ENCODE measurements at regions not wholly inside any gene's neighbourhood (a gene's known extent, or its start where the extent isn't known, plus 50 kb on each side); places are given as distances from the start of the nearest gene placed in this dataset.

DNA sequence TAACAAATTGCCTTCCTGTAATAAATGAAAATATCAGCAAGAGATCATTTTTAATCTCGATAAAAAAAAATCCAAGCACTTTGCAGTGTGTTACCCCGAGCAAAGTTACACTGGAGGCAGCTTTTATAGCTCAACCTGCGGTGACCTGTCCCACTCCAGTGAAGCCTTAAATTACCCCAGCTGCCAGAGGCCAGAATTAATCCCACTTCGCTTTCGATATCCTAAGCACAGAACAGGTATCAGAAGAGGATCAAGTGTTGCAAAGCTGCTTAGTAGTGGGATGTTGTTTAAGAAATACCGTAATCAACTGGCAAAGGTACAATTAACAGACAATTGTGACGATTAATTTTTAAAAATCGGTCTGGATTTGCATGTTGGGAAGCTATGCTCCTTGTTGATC is 314.0 kb downstream of the AGTPBP1 start:
- peaks cover 18% of the 10 kb centered on the region for H3K4me1 ChIP-seq (ENCODE audit: control insufficient read depth, insufficient read depth, low read length)
- no peak overlapping the region for H3K4me3 ChIP-seq (ENCODE audit: low read length)
- H3K9me3 ChIP-seq (replicated peaks; ENCODE audit: low read length), result no peaks in the 10 kb centered on the region
- no peak overlapping the region for H3K9ac ChIP-seq (ENCODE audit: low read depth, low read length)
- no peak overlapping the region for H3K4me2 ChIP-seq (ENCODE audit: low read length)
- no peaks in the 10 kb centered on the region for H3K27me3 ChIP-seq (ENCODE audit: control insufficient read depth, insufficient read depth, low read length)
- no peaks in the 10 kb centered on the region for H3K36me3 ChIP-seq (ENCODE audit: insufficient read depth, low read length)

DNA sequence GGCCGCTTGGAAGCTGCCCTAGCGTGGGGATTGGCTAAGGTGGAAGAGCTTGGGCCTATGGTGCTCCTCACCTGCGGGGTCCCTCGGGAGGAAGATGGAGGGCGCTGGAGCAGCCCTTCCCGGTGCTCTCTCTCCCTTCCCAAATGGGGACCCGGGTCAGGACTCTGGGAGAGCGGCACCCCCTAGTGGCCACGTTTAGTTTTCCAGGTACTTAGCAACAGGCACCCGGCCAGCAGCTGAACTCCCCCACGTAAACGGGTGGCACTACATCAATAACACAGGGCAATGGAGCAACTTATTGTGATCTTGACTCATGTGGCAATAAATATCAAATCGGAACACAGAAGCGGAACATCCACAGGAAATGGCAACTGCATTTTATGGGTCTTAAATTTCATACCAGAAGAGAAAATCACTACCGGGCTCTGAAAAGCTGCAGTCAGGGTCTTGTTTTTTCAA is 316.6 kb downstream of the AGTPBP1 start:
- Histone ChIP-seq H3K4me3 (ENCODE audit: low read length) (no peak overlapping the region), H3K4me1 (ENCODE audit: control insufficient read depth, insufficient read depth, low read length) (peaks cover 9% of the 10 kb centered on the region)

DNA sequence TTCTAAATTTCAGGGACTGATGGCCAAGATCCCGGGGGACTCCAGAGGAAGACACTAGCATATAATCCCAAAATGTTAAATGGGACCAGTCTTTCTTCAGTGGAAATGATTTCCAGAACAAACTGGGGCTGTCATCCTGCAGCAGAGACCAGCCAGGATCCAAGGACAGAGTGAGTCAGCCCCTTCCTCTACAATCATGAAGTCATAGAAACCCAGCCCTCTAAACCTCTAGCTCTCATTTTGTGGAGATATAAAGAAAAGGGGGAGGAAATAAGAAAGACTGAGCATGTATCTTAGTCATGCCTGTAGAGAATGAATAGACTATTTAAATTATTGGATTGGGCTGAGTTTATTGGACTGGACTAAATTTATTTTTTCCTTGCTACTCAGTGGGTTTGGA is 318.3 kb downstream of the AGTPBP1 start:
- no peaks in the 10 kb centered on the region for H3K36me3 ChIP-seq (ENCODE audit: insufficient read depth, low read length)
- H3K9me3 ChIP-seq (replicated peaks; ENCODE audit: low read length), result no peaks in the 10 kb centered on the region
- H3K27me3 ChIP-seq (ENCODE audit: control insufficient read depth, insufficient read depth, low read length), result no peaks in the 10 kb centered on the region
- peaks cover 9% of the 10 kb centered on the region for H3K4me1 ChIP-seq (ENCODE audit: control insufficient read depth, insufficient read depth, low read length)
- no peak overlapping the region for H3K4me3 ChIP-seq (ENCODE audit: low read length)
- H3K9ac ChIP-seq (ENCODE audit: low read depth, low read length), result no peak overlapping the region
- H3K4me2 ChIP-seq (ENCODE audit: low read length), result no peak overlapping the region

More for the DNA sequence above, 316.6 kb downstream of the AGTPBP1 start:
- Histone ChIP-seq H3K4me2 (ENCODE audit: low read length) (peak overlapping the region; percentile 17), H3K9ac (ENCODE audit: low read depth, low read length) (no peak overlapping the region), H3K9me3 (replicated peaks; ENCODE audit: low read length) (no peaks in the 10 kb centered on the region), H3K36me3 (ENCODE audit: insufficient read depth, low read length) (no peaks in the 10 kb centered on the region), H3K27me3 (ENCODE audit: control insufficient read depth, insufficient read depth, low read length) (no peaks in the 10 kb centered on the region)

DNA sequence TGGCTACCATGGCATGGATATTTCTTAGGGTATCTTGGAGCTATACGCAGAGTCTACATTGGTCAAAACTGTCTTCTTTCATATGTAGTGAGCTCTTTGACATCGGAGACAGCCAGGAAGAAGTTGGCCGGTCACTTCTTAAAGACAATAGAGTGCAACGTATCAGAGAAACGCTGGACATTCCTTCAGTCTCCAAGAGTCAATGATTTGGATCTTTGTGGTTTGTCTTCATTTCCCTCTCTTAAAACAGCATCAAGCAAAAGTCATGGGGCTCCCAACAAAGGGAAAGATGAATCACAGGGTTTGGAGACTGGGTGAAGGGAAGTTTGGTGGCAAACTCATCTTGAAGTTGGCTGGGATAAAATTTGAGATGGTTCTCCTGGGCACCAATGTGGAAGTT is 320.1 kb downstream of the AGTPBP1 start:
- Histone ChIP-seq H3K27me3 (ENCODE audit: control insufficient read depth, insufficient read depth, low read length) (no peaks in the 10 kb centered on the region), H3K4me2 (ENCODE audit: low read length) (no peak overlapping the region), H3K36me3 (ENCODE audit: insufficient read depth, low read length) (no peaks in the 10 kb centered on the region)

GRCh38 chr9:85420750-85421149 is 321.0 kb downstream of the AGTPBP1 start:
- Histone ChIP-seq H3K27me3 (ENCODE audit: control insufficient read depth, insufficient read depth, low read length) (no peaks in the 10 kb centered on the region), H3K9ac (ENCODE audit: low read depth, low read length) (no peak overlapping the region), H3K4me1 (ENCODE audit: control insufficient read depth, insufficient read depth, low read length) (peaks cover 5% of the 10 kb centered on the region), H3K36me3 (ENCODE audit: insufficient read depth, low read length) (no peaks in the 10 kb centered on the region), H3K4me2 (ENCODE audit: low read length) (no peak overlapping the region), H3K4me3 (ENCODE audit: low read length) (no peak overlapping the region), H3K9me3 (replicated peaks; ENCODE audit: low read length) (no peaks in the 10 kb centered on the region)

More for the DNA sequence above, 320.1 kb downstream of the AGTPBP1 start:
- no peak overlapping the region for H3K4me3 ChIP-seq (ENCODE audit: low read length)
- no peak overlapping the region for H3K9ac ChIP-seq (ENCODE audit: low read depth, low read length)
- H3K4me1 ChIP-seq (ENCODE audit: control insufficient read depth, insufficient read depth, low read length), result peaks cover 9% of the 10 kb centered on the region
- H3K9me3 ChIP-seq (replicated peaks; ENCODE audit: low read length), result no peaks in the 10 kb centered on the region

- no peaks in the 10 kb centered on the region for H3K36me3 ChIP-seq (ENCODE audit: insufficient read depth, low read length)
- no peak overlapping the region for H3K4me2 ChIP-seq (ENCODE audit: low read length)
- no peak overlapping the region for H3K9ac ChIP-seq (ENCODE audit: low read depth, low read length)
- H3K27me3 ChIP-seq (ENCODE audit: control insufficient read depth, insufficient read depth, low read length), result no peaks in the 10 kb centered on the region
- H3K4me1 ChIP-seq (ENCODE audit: control insufficient read depth, insufficient read depth, low read length), result no peaks in the 10 kb centered on the region
- H3K4me3 ChIP-seq (ENCODE audit: low read length), result no peak overlapping the region
- H3K9me3 ChIP-seq (replicated peaks; ENCODE audit: low read length), result no peaks in the 10 kb centered on the region
Observed at GRCh38 chr9:85417674-85418073, 324.1 kb downstream of the AGTPBP1 start.

GRCh38 chr9:85416715-85417114 is 325.0 kb downstream of the AGTPBP1 start:
- Histone ChIP-seq H3K9ac (ENCODE audit: low read depth, low read length) (no peak overlapping the region), H3K9me3 (replicated peaks; ENCODE audit: low read length) (no peaks in the 10 kb centered on the region), H3K4me2 (ENCODE audit: low read length) (no peak overlapping the region), H3K4me1 (ENCODE audit: control insufficient read depth, insufficient read depth, low read length) (no peaks in the 10 kb centered on the region), H3K36me3 (ENCODE audit: insufficient read depth, low read length) (no peaks in the 10 kb centered on the region), H3K4me3 (ENCODE audit: low read length) (no peak overlapping the region), H3K27me3 (ENCODE audit: control insufficient read depth, insufficient read depth, low read length) (no peaks in the 10 kb centered on the region)

DNA sequence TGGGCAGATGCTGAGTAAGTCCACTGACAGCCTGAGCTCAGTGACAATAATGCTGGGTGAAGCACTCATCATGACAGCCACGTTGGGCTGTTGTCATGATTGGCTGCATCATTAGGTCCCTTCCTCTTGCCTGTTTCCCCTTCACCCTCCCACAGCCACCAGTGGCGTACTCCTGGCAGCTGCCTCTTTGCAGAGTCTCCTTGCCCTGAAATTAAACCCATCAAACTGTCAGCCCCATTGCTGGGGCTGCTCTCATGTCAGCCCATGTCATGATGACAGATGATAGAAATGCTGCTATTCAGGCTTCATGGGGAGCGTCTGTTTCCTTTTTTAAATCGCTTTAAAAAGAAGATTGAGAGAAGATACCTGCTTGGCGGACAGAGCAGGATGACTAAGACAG is 327.4 kb downstream of the AGTPBP1 start:
- H3K36me3 ChIP-seq (ENCODE audit: insufficient read depth, low read length), result no peaks in the 10 kb centered on the region
- H3K4me3 ChIP-seq (ENCODE audit: low read length), result no peak overlapping the region
- H3K27me3 ChIP-seq (ENCODE audit: control insufficient read depth, insufficient read depth, low read length), result no peaks in the 10 kb centered on the region
- no peaks in the 10 kb centered on the region for H3K9me3 ChIP-seq (replicated peaks; ENCODE audit: low read length)
- H3K9ac ChIP-seq (ENCODE audit: low read depth, low read length), result no peak overlapping the region
- H3K4me1 ChIP-seq (ENCODE audit: control insufficient read depth, insufficient read depth, low read length), result no peaks in the 10 kb centered on the region
- H3K4me2 ChIP-seq (ENCODE audit: low read length), result no peak overlapping the region

GRCh38 chr9:85408494-85408893 is 333.3 kb downstream of the AGTPBP1 start:
- H3K9me3 ChIP-seq (replicated peaks; ENCODE audit: low read length), result no peaks in the 10 kb centered on the region
- H3K9ac ChIP-seq (ENCODE audit: low read depth, low read length), result no peak overlapping the region
- H3K4me2 ChIP-seq (ENCODE audit: low read length), result no peak overlapping the region
- H3K36me3 ChIP-seq (ENCODE audit: insufficient read depth, low read length), result no peaks in the 10 kb centered on the region
- no peaks in the 10 kb centered on the region for H3K4me1 ChIP-seq (ENCODE audit: control insufficient read depth, insufficient read depth, low read length)
- H3K4me3 ChIP-seq (ENCODE audit: low read length), result no peak overlapping the region
- H3K27me3 ChIP-seq (ENCODE audit: control insufficient read depth, insufficient read depth, low read length), result no peaks in the 10 kb centered on the region

DNA sequence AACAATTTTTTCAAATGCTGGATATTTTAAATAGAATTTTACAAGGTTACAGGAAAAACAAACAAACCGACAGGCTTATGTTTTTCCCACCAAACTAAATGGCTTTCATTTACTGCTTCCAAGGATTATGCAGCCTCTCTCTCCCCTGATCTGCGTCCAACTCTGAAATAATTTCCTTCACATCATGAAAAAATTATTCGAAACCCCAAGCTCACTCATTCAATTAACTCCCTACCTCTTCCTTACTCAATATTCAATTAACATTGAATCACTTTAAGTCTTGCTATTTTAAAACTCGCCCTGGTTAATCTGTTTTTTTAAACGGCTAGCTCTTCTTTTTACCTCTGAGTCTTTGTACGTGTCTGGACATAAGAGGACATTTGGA is 336.2 kb downstream of the AGTPBP1 start:
- Histone ChIP-seq H3K27me3 (ENCODE audit: control insufficient read depth, insufficient read depth, low read length) (no peaks in the 10 kb centered on the region), H3K9me3 (replicated peaks; ENCODE audit: low read length) (no peaks in the 10 kb centered on the region), H3K9ac (ENCODE audit: low read depth, low read length) (no peak overlapping the region), H3K4me1 (ENCODE audit: control insufficient read depth, insufficient read depth, low read length) (no peaks in the 10 kb centered on the region), H3K36me3 (ENCODE audit: insufficient read depth, low read length) (no peaks in the 10 kb centered on the region), H3K4me2 (ENCODE audit: low read length) (no peak overlapping the region), H3K4me3 (ENCODE audit: low read length) (no peak overlapping the region)

DNA sequence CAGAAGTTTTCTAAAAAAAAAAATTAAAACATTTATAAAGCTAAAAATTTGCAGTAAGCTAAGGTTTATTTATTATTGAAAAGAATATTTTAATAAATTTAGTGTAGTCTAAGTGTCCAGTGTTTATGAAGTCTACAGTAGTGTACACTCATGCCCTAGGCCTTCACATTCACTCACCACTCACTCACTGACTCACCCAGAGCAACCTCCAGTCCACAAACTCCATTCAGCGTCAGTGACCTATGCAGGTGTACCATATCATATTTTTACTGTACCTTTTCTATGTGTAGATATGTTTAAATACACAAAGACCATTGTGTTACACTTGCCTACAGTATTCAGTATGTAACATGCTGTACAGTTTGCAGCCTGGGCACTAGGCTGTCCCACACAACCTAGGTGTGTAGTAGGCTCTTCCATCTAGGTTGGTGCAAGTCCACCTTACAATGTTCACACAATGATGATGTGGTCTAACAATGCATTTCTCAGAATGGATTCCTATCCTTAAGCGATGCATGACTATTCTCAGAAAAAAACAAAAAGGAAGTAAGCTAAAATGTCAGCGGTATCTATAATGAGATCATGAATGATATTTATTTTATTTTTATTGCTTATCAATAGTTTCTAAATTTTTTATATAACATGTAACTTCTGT is 336.7 kb downstream of the AGTPBP1 start:
- no peaks in the 10 kb centered on the region for H3K9me3 ChIP-seq (replicated peaks; ENCODE audit: low read length)
- no peak overlapping the region for H3K4me2 ChIP-seq (ENCODE audit: low read length)
- no peaks in the 10 kb centered on the region for H3K27me3 ChIP-seq (ENCODE audit: control insufficient read depth, insufficient read depth, low read length)
- H3K36me3 ChIP-seq (ENCODE audit: insufficient read depth, low read length), result no peaks in the 10 kb centered on the region
- H3K9ac ChIP-seq (ENCODE audit: low read depth, low read length), result no peak overlapping the region
- no peaks in the 10 kb centered on the region for H3K4me1 ChIP-seq (ENCODE audit: control insufficient read depth, insufficient read depth, low read length)
- no peak overlapping the region for H3K4me3 ChIP-seq (ENCODE audit: low read length)

DNA sequence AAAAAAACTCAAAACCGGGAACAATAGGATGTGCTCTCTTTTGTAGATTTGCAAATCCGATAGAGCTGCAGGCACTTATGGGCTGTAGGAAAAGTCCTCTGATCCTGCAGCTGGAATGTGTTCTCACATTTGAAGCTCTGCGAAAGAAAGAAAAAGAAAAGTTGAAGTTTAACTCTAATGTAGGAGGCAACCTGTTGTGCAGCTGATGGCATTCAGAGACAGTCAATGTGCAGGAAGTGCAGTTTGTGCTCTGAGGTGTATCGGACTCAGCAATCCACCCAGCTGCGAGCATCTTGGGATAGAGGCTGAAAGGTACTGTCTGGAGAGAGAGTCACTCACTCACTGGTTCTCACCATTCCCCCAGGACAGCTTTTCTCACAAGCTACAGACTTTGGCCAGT is 339.2 kb downstream of the AGTPBP1 start:
- no peaks in the 10 kb centered on the region for H3K27me3 ChIP-seq (ENCODE audit: control insufficient read depth, insufficient read depth, low read length)

More for the DNA sequence above, 339.2 kb downstream of the AGTPBP1 start:
- Histone ChIP-seq H3K4me2 (ENCODE audit: low read length) (no peak overlapping the region), H3K36me3 (ENCODE audit: insufficient read depth, low read length) (no peaks in the 10 kb centered on the region), H3K4me3 (ENCODE audit: low read length) (no peak overlapping the region), H3K4me1 (ENCODE audit: control insufficient read depth, insufficient read depth, low read length) (no peaks in the 10 kb centered on the region), H3K9ac (ENCODE audit: low read depth, low read length) (no peak overlapping the region), H3K9me3 (replicated peaks; ENCODE audit: low read length) (no peaks in the 10 kb centered on the region)
